GM23338 (cell line): ENCODE measurements at regions not wholly inside any gene's neighbourhood (a gene's known extent, or its start where the extent isn't known, plus 50 kb on each side); places are given as distances from the start of the nearest gene placed in this dataset.

ENCODE experiments used
- CREB1 ChIP-seq: fragments of 250-450 bp; sonication (Bioruptor Pico); IDR thresholded peaks from 2 replicates; pipeline ENCODE4 v1.5.0; 2020; ENCODE audit warnings: low read depth, mild to moderate bottlenecking, moderate library complexity
- CTCF ChIP-seq, 2 experiments: fragments of 200-600 bp in 1 of 2; sonication (generic) in 1 of 2; conservative IDR thresholded peaks; 2 replicates each; pipeline versions ENCODE4 v1.5.1 to v1.6.1; 2016 to 2017; ENCODE audit warnings: antibody characterized with exemption in 2 of 2, low read depth in 2 of 2, mild to moderate bottlenecking in 2 of 2, moderate library complexity in 1 of 2
- EZH2 ChIP-seq: fragments of 200-600 bp; sonication (generic); IDR thresholded peaks from one replicate; pipeline ENCODE4 v1.8.0; 2017; ENCODE audit warnings: antibody characterized with exemption, mild to moderate bottlenecking, low read depth; ENCODE audit not compliant: unreplicated experiment
- JUNB ChIP-seq: IDR thresholded peaks from one replicate; pipeline ENCODE4 v1.6.1; 2016; ENCODE audit warnings: antibody characterized with exemption; ENCODE audit not compliant: unreplicated experiment
- POLR2AphosphoS5 ChIP-seq: IDR thresholded peaks from 2 replicates; pipeline ENCODE4 v1.6.1; 2016; ENCODE audit warnings: antibody characterized with exemption, low read depth
- REST ChIP-seq: IDR thresholded peaks from one replicate; pipeline ENCODE4 v1.6.1; 2018; ENCODE audit warnings: antibody characterized with exemption; ENCODE audit not compliant: unreplicated experiment
- ZNF114 ChIP-seq: fragments of 250-450 bp; sonication (Bioruptor Pico); IDR thresholded peaks from 2 replicates; pipeline ENCODE4 v1.5.0; 2020; ENCODE audit warnings: mild to moderate bottlenecking, moderate library complexity

GRCh38 chr20:60123652-60124051, 165.4 kb downstream of the CDH26 start:
- TF ChIP-seq CTCF (conservative IDR thresholded peaks at IDR 0.05; ENCODE audit: low read depth in 2 of 2), result no peak
- TF ChIP-seq EZH2, result no peak
- no peak for TF ChIP-seq CREB1 (CRISPR knock-in tag)
- no peak for TF ChIP-seq REST
- TF ChIP-seq POLR2AphosphoS5, result no peak
- TF ChIP-seq ZNF114 (CRISPR knock-in tag), result no peak
- TF ChIP-seq JUNB, result no peak
